SKM-1 treated with dmso at 0.1 percent for 144 hours (cell line): ENCODE measurements at regions not wholly inside any gene's neighbourhood (a gene's known extent, or its start where the extent isn't known, plus 50 kb on each side); places are given as distances from the start of the nearest gene placed in this dataset.
"Not testable (repeated sequence)": the region's sequence is repeated elsewhere in the genome, so short reads cannot be mapped to it uniquely, and the experiment has no call there.

Experiments used
- DNase-seq: peaks from one replicate; lab custom pipeline; 2025; ENCODE audit not compliant: unreplicated experiment; lab: John Stamatoyannopoulos, UW

GRCh38 chr7:19958309-19958896, 185.0 kb upstream of the TMEM196 start:
- DNase-seq: no peak

- no peak for DNase-seq
Measured at GRCh38 chr7:19957664-19958063, 184.2 kb upstream of the TMEM196 start.

- not testable (repeated sequence) for DNase-seq
Measured at GRCh38 chr7:19954166-19954565, 180.7 kb upstream of the TMEM196 start.

GRCh38 chr7:19953411-19953810, 180.0 kb upstream of the TMEM196 start:
- not testable (repeated sequence) for DNase-seq

GRCh38 chr7:19948160-19948559, 174.7 kb upstream of the TMEM196 start:
- DNase-seq: no peak

GRCh38 chr7:19944363-19945120, 171.1 kb upstream of the TMEM196 start:
- no peak for DNase-seq

GRCh38 chr7:19939746-19940145, 166.3 kb upstream of the TMEM196 start:
- DNase-seq: no peak

- DNase-seq: no peak
Measured at GRCh38 chr7:19932549-19933249, 159.3 kb upstream of the TMEM196 start.

- DNase-seq: no peak
Measured at GRCh38 chr7:19930851-19931250, 157.4 kb upstream of the TMEM196 start.

GRCh38 chr7:19930051-19930450, 156.6 kb upstream of the TMEM196 start:
- no peak for DNase-seq

- DNase-seq: no peak
Measured at GRCh38 chr7:19928247-19928646, 154.8 kb upstream of the TMEM196 start.

- no peak for DNase-seq
Measured at GRCh38 chr7:19920705-19921104, 147.3 kb upstream of the TMEM196 start.

GRCh38 chr7:19920166-19920565, 146.7 kb upstream of the TMEM196 start:
- no peak for DNase-seq

- DNase-seq: no peak
Measured at GRCh38 chr7:19919261-19920095, 146.1 kb upstream of the TMEM196 start.

GRCh38 chr7:19916046-19916445, 142.6 kb upstream of the TMEM196 start:
- DNase-seq: no peak

GRCh38 chr7:19915596-19915995, 142.2 kb upstream of the TMEM196 start:
- no peak for DNase-seq

GRCh38 chr7:19914866-19915265, 141.4 kb upstream of the TMEM196 start:
- DNase-seq: no peak

GRCh38 chr7:19900118-19900517, 126.7 kb upstream of the TMEM196 start:
- no peak for DNase-seq

GRCh38 chr7:19899529-19899928, 126.1 kb upstream of the TMEM196 start:
- no peak for DNase-seq

- DNase-seq: not testable (repeated sequence)
Measured at GRCh38 chr7:19882893-19883292, 109.5 kb upstream of the TMEM196 start.

- DNase-seq: no peak
Measured at GRCh38 chr7:19872094-19872493, 98.7 kb upstream of the TMEM196 start.
